ENCODE measurements at regions not wholly inside any gene's neighbourhood (a gene's known extent, or its start where the extent isn't known, plus 50 kb on each side); places are given as distances from the start of the nearest gene placed in this dataset.

DNA sequence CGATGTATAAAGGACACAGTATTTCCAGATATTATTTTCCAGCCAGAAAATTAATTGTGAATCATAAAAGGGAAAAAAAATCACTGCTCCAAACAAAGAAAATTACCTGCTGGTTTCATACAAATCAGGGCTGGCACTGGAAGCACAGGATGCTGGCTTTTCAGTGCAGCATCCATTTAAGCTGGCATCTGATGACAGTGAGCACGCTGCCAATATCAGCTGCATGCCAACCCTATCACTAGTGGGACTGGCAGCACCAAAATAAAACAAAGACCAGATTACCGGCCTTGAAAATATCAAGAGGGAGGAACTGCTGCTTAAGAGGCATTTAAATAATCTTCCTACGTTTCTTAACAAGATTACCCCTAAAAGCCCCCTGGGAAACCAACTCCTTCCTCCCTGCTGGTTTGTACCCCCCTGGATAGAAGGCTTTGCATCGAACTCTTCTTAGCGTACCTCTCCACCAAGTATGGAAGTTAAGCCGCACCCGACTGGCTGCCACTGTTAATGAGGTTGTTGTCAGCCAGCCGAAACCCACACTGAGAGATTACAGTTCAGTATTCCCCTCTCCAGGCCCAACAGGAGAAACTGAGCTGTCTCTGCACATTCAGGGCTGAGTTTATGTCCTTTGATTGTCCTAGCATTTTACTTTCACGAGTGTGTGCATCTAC, 257.8 kb downstream of the EFNB2 start:
- TF ChIP-seq, protein P1, sequence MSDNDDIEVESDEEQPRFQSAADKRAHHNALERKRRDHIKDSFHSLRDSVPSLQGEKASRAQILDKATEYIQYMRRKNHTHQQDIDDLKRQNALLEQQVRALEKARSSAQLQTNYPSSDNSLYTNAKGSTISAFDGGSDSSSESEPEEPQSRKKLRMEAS (IDR thresholded peaks at IDR 0.05), result no peak
- no peak for TF ChIP-seq USF1 (IDR thresholded peaks at IDR 0.05)
- TF ChIP-seq REST (IDR thresholded peaks at IDR 0.05; ENCODE audit: low read depth), result no peak
- no peak for TF ChIP-seq ZBTB7A (IDR thresholded peaks at IDR 0.05; ENCODE audit: low read depth)
- no peak for TF ChIP-seq YY1 (IDR thresholded peaks at IDR 0.05; ENCODE audit: low read depth)
- no peak for TF ChIP-seq EGR1 (IDR thresholded peaks at IDR 0.05)
- no peak for TF ChIP-seq TAF1 (IDR thresholded peaks at IDR 0.05; ENCODE audit: low read depth)
- no peak for TF ChIP-seq NFIC (IDR thresholded peaks at IDR 0.05)
- no peak for TF ChIP-seq RAD21 (IDR thresholded peaks at IDR 0.05; ENCODE audit: low read depth)
- no peak for TF ChIP-seq FOXM1 (IDR thresholded peaks at IDR 0.05; ENCODE audit: borderline replicate concordance, low read depth)

- no peak for TF ChIP-seq CREB1 (IDR thresholded peaks at IDR 0.05; ENCODE audit: low read depth)
- TF ChIP-seq TEAD4 (IDR thresholded peaks at IDR 0.05), result no peak
Observed at GRCh38 chr13:106276876-106277275, 258.6 kb downstream of the EFNB2 start.

- TF ChIP-seq, protein P1 (IDR thresholded peaks at IDR 0.05), result no peak
- TF ChIP-seq TAF1 (IDR thresholded peaks at IDR 0.05; ENCODE audit: low read depth) (no peak), EGR1 (IDR thresholded peaks at IDR 0.05) (no peak), REST (IDR thresholded peaks at IDR 0.05; ENCODE audit: low read depth) (no peak), YY1 (IDR thresholded peaks at IDR 0.05; ENCODE audit: low read depth) (no peak), CEBPB (IDR thresholded peaks at IDR 0.05) (no peak), TCF12 (IDR thresholded peaks at IDR 0.05; ENCODE audit: low read depth) (no peak), NFIC (IDR thresholded peaks at IDR 0.05) (no peak), FOXM1 (IDR thresholded peaks at IDR 0.05; ENCODE audit: borderline replicate concordance, low read depth) (no peak), TEAD4 (IDR thresholded peaks at IDR 0.05) (no peak), ZBTB7A (IDR thresholded peaks at IDR 0.05; ENCODE audit: low read depth) (no peak), RAD21 (IDR thresholded peaks at IDR 0.05; ENCODE audit: low read depth) (no peak), EP300 (IDR thresholded peaks at IDR 0.05; ENCODE audit: borderline replicate concordance) (no peak), CREB1 (IDR thresholded peaks at IDR 0.05; ENCODE audit: low read depth) (no peak), USF1 (IDR thresholded peaks at IDR 0.05) (no peak)
Observed at GRCh38 chr13:106275446-106276032, 259.9 kb downstream of the EFNB2 start.

DNA sequence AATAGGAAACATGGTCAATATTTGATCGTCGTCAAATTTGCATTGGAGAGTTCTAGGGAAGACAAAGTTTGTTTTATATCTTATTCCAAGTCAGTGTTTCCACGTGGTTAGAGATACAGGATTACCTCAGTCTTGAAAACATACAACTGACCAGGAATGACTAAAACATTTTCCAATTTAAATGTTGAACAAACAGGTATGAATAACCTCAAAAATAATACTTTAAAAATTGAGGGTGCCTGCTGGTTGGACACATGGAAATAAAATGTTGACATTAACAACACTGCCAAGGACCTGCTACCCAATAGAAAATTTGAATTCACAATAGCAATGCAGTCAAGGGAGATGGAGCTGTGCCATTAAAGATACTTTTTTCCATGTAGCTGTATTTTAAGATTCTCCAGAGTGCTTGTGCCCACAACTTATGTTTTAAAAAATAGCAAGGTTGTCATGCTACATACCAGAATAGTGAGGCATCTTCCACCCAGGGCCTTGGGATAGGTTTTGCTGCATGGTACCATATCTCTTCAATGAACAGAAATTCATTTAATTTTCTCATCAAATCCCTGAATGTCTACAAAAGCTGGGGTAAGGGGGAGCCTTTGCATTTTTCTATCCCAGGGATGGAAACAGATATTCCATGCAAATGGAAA, 260.8 kb downstream of the EFNB2 start:
- TF ChIP-seq NFIC (IDR thresholded peaks at IDR 0.05), result no peak
- TF ChIP-seq RAD21 (IDR thresholded peaks at IDR 0.05; ENCODE audit: low read depth), result no peak
- TF ChIP-seq CEBPB (IDR thresholded peaks at IDR 0.05), result no peak
- TF ChIP-seq, protein P1 (IDR thresholded peaks at IDR 0.05), result no peak
- no peak for TF ChIP-seq ZBTB7A (IDR thresholded peaks at IDR 0.05; ENCODE audit: low read depth)
- TF ChIP-seq YY1 (IDR thresholded peaks at IDR 0.05; ENCODE audit: low read depth), result no peak
- no peak for TF ChIP-seq TAF1 (IDR thresholded peaks at IDR 0.05; ENCODE audit: low read depth)
- TF ChIP-seq TCF12 (IDR thresholded peaks at IDR 0.05; ENCODE audit: low read depth), result no peak
- no peak for TF ChIP-seq CREB1 (IDR thresholded peaks at IDR 0.05; ENCODE audit: low read depth)
- no peak for TF ChIP-seq USF1 (IDR thresholded peaks at IDR 0.05)
- no peak for TF ChIP-seq EGR1 (IDR thresholded peaks at IDR 0.05)
- no peak for TF ChIP-seq EP300 (IDR thresholded peaks at IDR 0.05; ENCODE audit: borderline replicate concordance)
- no peak for TF ChIP-seq REST (IDR thresholded peaks at IDR 0.05; ENCODE audit: low read depth)
- TF ChIP-seq TEAD4 (IDR thresholded peaks at IDR 0.05), result no peak
- no peak for TF ChIP-seq FOXM1 (IDR thresholded peaks at IDR 0.05; ENCODE audit: borderline replicate concordance, low read depth)
